OCI-LY7 (cell line): ENCODE measurements at regions not wholly inside any gene's neighbourhood (a gene's known extent, or its start where the extent isn't known, plus 50 kb on each side); places are given as distances from the start of the nearest gene placed in this dataset.

Experiments used
- BruUV-seq: library from RNA; stranded (reverse); fragments of 400-500 nt; replicated peaks from 2 replicates; lab custom pipeline; 2021; lab: Mats Ljungman, UMichigan
- CTCF ChIA-PET: fragments of 300-600 bp; sonication (Branson Sonifier 250); formaldehyde crosslinking; loops from one replicate; lab custom pipeline; 2022; ENCODE audit warnings: antibody characterized with exemption; ENCODE audit not compliant: unreplicated experiment; lab: Charles Lee
- POLR2A ChIA-PET: fragments of 300-600 bp; sonication (Branson Sonifier 250); formaldehyde crosslinking; loops from one replicate; lab custom pipeline; 2022; ENCODE audit warnings: antibody characterized with exemption; lab: Charles Lee
- DNase-seq: peaks from one replicate; pipeline ENCODE4 v3.0.0-alpha.2; 2015; ENCODE audit warnings: low spot score
- H2AFZ ChIP-seq: fragments of 200-600 bp; sonication (generic), shearing (Covaris generic); 2 replicates; pipeline ENCODE4 v1.6.1; 2014; ENCODE audit warnings: mild to moderate bottlenecking, antibody characterized with exemption, low read length, moderate library complexity
- H3K27ac ChIP-seq: fragments of 200-600 bp; sonication (generic); 2 replicates; pipeline ENCODE4 v1.5.1; 2014; ENCODE audit warnings: mixed run types, low read depth, mild to moderate bottlenecking, moderate library complexity, low read length, inconsistent platforms; ENCODE audit not compliant: poor library complexity, severe bottlenecking
- H3K36me3 ChIP-seq: fragments of 200-600 bp; sonication (generic); 2 replicates; pipeline ENCODE4 v1.6.1; 2014; ENCODE audit warnings: mild to moderate bottlenecking, antibody characterized with exemption, low read length, moderate library complexity, mixed read lengths; ENCODE audit not compliant: insufficient read depth
- H3K4me1 ChIP-seq: fragments of 200-600 bp; sonication (generic); 2 replicates; pipeline ENCODE4 v1.5.1; 2014; ENCODE audit warnings: mild to moderate bottlenecking, low read length; ENCODE audit not compliant: insufficient read depth, poor library complexity, severe bottlenecking
- H3K4me2 ChIP-seq: fragments of 200-600 bp; sonication (generic); 2 replicates; pipeline ENCODE4 v1.6.1; 2014; ENCODE audit warnings: mild to moderate bottlenecking, low read length
- H3K4me3 ChIP-seq: fragments of 200-600 bp; sonication (generic); 2 replicates; pipeline ENCODE4 v1.5.1; 2014; ENCODE audit warnings: mild to moderate bottlenecking, low read depth, low read length; ENCODE audit not compliant: poor library complexity, severe bottlenecking
- H3K79me2 ChIP-seq: fragments of 200-600 bp; sonication (generic); 2 replicates; pipeline ENCODE4 v1.6.1; 2016; ENCODE audit warnings: low read depth, mild to moderate bottlenecking, low read length, moderate library complexity, mixed read lengths; ENCODE audit not compliant: insufficient read depth
- H3K9me2 ChIP-seq: fragments of 200-600 bp; sonication (generic); 2 replicates; pipeline ENCODE4 v1.6.1; 2016; ENCODE audit warnings: mild to moderate bottlenecking, low read length, mixed read lengths; ENCODE audit not compliant: insufficient read depth
- H3K9me3 ChIP-seq: fragments of 200-600 bp; sonication (generic); 2 replicates; pipeline ENCODE4 v1.6.1; 2014; ENCODE audit warnings: mild to moderate bottlenecking, mixed run types, low read length, mixed read lengths
- H4K20me1 ChIP-seq: fragments of 200-600 bp; sonication (generic); 2 replicates; pipeline ENCODE4 v1.6.1; 2014; ENCODE audit warnings: mild to moderate bottlenecking, antibody characterized with exemption, low read length, moderate library complexity, mixed read lengths; ENCODE audit not compliant: insufficient read depth
- EZH2phosphoT487 ChIP-seq: fragments of 200-600 bp; sonication (generic); IDR thresholded peaks from 2 replicates; pipeline ENCODE4 v1.6.1; 2018; ENCODE audit warnings: low read depth, borderline replicate concordance, mild to moderate bottlenecking, mixed run types, antibody characterized with exemption, low read length, moderate library complexity, mixed read lengths
- intact Hi-C: fragments of 100-400 bp; cut with micrococcal nuclease; formaldehyde crosslinking; loops from one replicate; pipeline ENCODE4 v1.10.0; 2022; ENCODE audit not compliant: unreplicated experiment
- TF ChIP-seq, protein P1 (sequence below): fragments of 200-600 bp; sonication (generic); conservative IDR thresholded peaks from 2 replicates; pipeline ENCODE4 v1.5.1; 2014; ENCODE audit warnings: mild to moderate bottlenecking, antibody characterized with exemption, low read length, moderate library complexity, mixed read lengths

GRCh38 chrX:121231566-121232358 is 184.4 kb downstream of the GLUD2 start:
- Histone ChIP-seq H3K27ac (no peak overlapping the region), H3K9me3 (no peaks in the 10 kb centered on the region), H3K4me1 (no peaks in the 10 kb centered on the region), H4K20me1 (no peaks in the 10 kb centered on the region), H3K9me2 (no peaks in the 10 kb centered on the region), H3K4me2 (no peak overlapping the region), H3K79me2 (no peaks in the 10 kb centered on the region), H3K36me3 (no peaks in the 10 kb centered on the region), H2AFZ (no peak overlapping the region), H3K4me3 (no peak overlapping the region)
- TF ChIP-seq, protein P1, sequence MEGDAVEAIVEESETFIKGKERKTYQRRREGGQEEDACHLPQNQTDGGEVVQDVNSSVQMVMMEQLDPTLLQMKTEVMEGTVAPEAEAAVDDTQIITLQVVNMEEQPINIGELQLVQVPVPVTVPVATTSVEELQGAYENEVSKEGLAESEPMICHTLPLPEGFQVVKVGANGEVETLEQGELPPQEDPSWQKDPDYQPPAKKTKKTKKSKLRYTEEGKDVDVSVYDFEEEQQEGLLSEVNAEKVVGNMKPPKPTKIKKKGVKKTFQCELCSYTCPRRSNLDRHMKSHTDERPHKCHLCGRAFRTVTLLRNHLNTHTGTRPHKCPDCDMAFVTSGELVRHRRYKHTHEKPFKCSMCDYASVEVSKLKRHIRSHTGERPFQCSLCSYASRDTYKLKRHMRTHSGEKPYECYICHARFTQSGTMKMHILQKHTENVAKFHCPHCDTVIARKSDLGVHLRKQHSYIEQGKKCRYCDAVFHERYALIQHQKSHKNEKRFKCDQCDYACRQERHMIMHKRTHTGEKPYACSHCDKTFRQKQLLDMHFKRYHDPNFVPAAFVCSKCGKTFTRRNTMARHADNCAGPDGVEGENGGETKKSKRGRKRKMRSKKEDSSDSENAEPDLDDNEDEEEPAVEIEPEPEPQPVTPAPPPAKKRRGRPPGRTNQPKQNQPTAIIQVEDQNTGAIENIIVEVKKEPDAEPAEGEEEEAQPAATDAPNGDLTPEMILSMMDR, result no peak
- TF ChIP-seq EZH2phosphoT487, result no peak
- ChIA-PET CTCF (no interaction called here), POLR2A (no interaction called here)
- intact Hi-C loops, result no loop called here
- no peak for DNase-seq
- BruUV-seq, result no TSS peak

GRCh38 chrX:121236040-121236439 is 188.6 kb downstream of the GLUD2 start:
- Histone ChIP-seq H3K27ac (no peak overlapping the region), H3K4me2 (no peak overlapping the region), H3K4me1 (no peaks in the 10 kb centered on the region), H3K36me3 (no peaks in the 10 kb centered on the region), H3K4me3 (no peak overlapping the region), H4K20me1 (no peaks in the 10 kb centered on the region), H2AFZ (no peak overlapping the region), H3K9me2 (no peaks in the 10 kb centered on the region), H3K9me3 (no peaks in the 10 kb centered on the region), H3K79me2 (no peaks in the 10 kb centered on the region)
- ChIA-PET POLR2A (interaction anchor here (0.7 kb wide), 1 partner anchor 671 kb away, joined by 3 read pairs; no protein-coding TSS in a partner anchor), CTCF (no interaction called here)
- TF ChIP-seq, protein P1, result no peak
- no peak for TF ChIP-seq EZH2phosphoT487
- intact Hi-C loops, result no loop called here
- no TSS peak for BruUV-seq
- no peak for DNase-seq

DNA sequence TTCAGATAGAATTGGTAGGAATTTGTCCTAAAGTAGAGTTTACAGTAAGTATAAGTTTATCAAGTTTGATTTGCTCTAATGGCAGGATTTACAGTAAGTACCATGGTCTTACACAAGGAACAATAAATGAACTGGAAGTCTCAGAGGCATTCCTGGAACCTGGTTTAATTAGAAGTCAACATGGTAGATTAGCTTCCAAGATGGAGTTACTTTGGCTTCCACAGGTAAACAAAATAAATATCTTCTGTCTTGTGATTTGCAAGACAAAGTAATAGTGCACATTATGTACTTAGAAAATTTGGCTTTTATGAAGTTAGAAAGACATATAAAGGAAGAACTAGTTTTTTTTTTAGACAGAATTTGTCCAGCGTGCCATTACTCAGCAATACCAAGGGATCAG is 190.7 kb downstream of the GLUD2 start:
- H3K4me3 ChIP-seq, result no peak overlapping the region
- H3K4me2 ChIP-seq, result no peak overlapping the region
- TF ChIP-seq EZH2phosphoT487, result no peak
- TF ChIP-seq, protein P1, result no peak

More for the DNA sequence above, 190.7 kb downstream of the GLUD2 start:
- DNase-seq, result no peak
- no TSS peak for BruUV-seq
- Histone ChIP-seq H3K79me2 (no peaks in the 10 kb centered on the region), H4K20me1 (no peaks in the 10 kb centered on the region), H3K9me2 (no peaks in the 10 kb centered on the region), H2AFZ (no peak overlapping the region), H3K27ac (no peak overlapping the region), H3K4me1 (no peaks in the 10 kb centered on the region), H3K9me3 (no peaks in the 10 kb centered on the region), H3K36me3 (no peaks in the 10 kb centered on the region)
- CTCF ChIA-PET, result no interaction called here
- intact Hi-C loops, result no loop called here
- POLR2A ChIA-PET, result no interaction called here
